GM12891 (cell line): ENCODE measurements at regions not wholly inside any gene's neighbourhood (a gene's known extent, or its start where the extent isn't known, plus 50 kb on each side); places are given as distances from the start of the nearest gene placed in this dataset.

Experiments
- PAX5 ChIP-seq: IDR thresholded peaks from 2 replicates; pipeline ENCODE4 v1.6.1; 2011; ENCODE audit warnings: low read length, moderate library complexity, mild to moderate bottlenecking; ENCODE audit not compliant: insufficient read depth, severe bottlenecking
- POLR2A ChIP-seq: IDR thresholded peaks from 2 replicates; pipeline ENCODE4 v1.6.1; 2011; ENCODE audit warnings: low read depth, low read length, control low read depth
- POLR2AphosphoS5 ChIP-seq: IDR thresholded peaks from 2 replicates; pipeline ENCODE4 v1.6.1; 2011; ENCODE audit warnings: low read depth, low read length, control low read depth
- POU2F2 ChIP-seq: IDR thresholded peaks from 2 replicates; pipeline ENCODE4 v1.6.1; 2011; ENCODE audit warnings: low read depth, mild to moderate bottlenecking, control low read depth, low read length, moderate library complexity
- SPI1 ChIP-seq: IDR thresholded peaks from 2 replicates; pipeline ENCODE4 v1.6.1; 2011; ENCODE audit warnings: low read depth, low read length, control low read depth
- TAF1 ChIP-seq: IDR thresholded peaks from 2 replicates; pipeline ENCODE4 v1.6.1; 2011; ENCODE audit warnings: low read depth, low read length, control low read depth

DNA sequence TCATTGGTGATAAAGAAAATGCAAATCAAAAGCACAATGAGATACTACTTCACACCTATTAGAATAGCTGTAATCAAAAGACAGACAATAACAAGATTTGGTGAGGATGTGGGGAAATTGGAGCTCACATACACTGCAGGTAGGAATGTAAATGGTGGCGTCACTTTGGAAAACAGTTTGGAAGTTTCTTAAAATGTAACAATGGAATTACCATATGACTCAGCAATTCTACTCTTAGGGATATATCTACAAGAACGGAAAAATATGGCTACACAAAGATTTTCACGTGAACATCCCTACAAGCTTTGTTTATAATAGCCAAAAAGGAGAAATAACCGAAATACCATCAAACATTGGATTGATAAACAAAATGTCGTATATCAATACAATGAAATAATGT is 270.4 kb downstream of the DOK5 start:
- TF ChIP-seq POLR2AphosphoS5, result no peak
- TF ChIP-seq POLR2A, result no peak
- no peak for TF ChIP-seq TAF1
- no peak for TF ChIP-seq POU2F2
- no peak for TF ChIP-seq SPI1
- no peak for TF ChIP-seq PAX5
